ENCODE measurements at regions not wholly inside any gene's neighbourhood (a gene's known extent, or its start where the extent isn't known, plus 50 kb on each side); places are given as distances from the start of the nearest gene placed in this dataset.

GRCh38 chr5:62695274-62695673, 116.7 kb downstream of the LRRC70 start:
- H3K36me3 Mint-ChIP-seq = no peaks in the 10 kb centered on the region
- H3K27ac Mint-ChIP-seq = no peak overlapping the region
- Histone ChIP-seq H3K27ac (ENCODE audit: low read length) (no peak overlapping the region), H3K9me3 (ENCODE audit: control insufficient read depth, insufficient read depth, low read length) (no peaks in the 10 kb centered on the region), H3K4me3 (ENCODE audit: low read length) (no peak overlapping the region), H3K4me1 (ENCODE audit: control insufficient read depth, insufficient read depth, low read length) (peaks cover 5% of the 10 kb centered on the region), H3K36me3 (ENCODE audit: control insufficient read depth, insufficient read depth, low read length) (no peaks in the 10 kb centered on the region), H3K27me3 (ENCODE audit: control insufficient read depth, insufficient read depth, low read length) (no peaks in the 10 kb centered on the region)
- no peak overlapping the region for H3K4me3 Mint-ChIP-seq
- 100% methylated on average over 3 of the region's 3 CpGs for WGBS (ENCODE audit: insufficient coverage)
- intact Hi-C loops (cut with micrococcal nuclease) = no loop called here
- no peaks in the 10 kb centered on the region for H3K9me3 Mint-ChIP-seq
- no peak for TF ChIP-seq CTCF (IDR thresholded peaks at IDR 0.05)
- peaks cover 3 to 5% of the 10 kb centered on the region in 2 donors for H3K27me3 Mint-ChIP-seq (ENCODE audit: low read depth in 2 of 2)
- no peak for DNase-seq
- ATAC-seq = no peak
- H3K4me1 Mint-ChIP-seq = peaks cover 0 to 4% of the 10 kb centered on the region in 2 donors

- Mint-ChIP-seq H3K27me3 (ENCODE audit: low read depth in 2 of 2) (peaks cover 0 to 5% of the 10 kb centered on the region in 2 donors), H3K36me3 (no peaks in the 10 kb centered on the region), H3K4me1 (peaks cover 0 to 10% of the 10 kb centered on the region in 2 donors), H3K9me3 (no peaks in the 10 kb centered on the region), H3K4me3 (no peak overlapping the region), H3K27ac (no peak overlapping the region)
- Histone ChIP-seq H3K36me3 (ENCODE audit: control insufficient read depth, insufficient read depth, low read length) (no peaks in the 10 kb centered on the region), H3K4me1 (ENCODE audit: control insufficient read depth, insufficient read depth, low read length) (peaks cover 9% of the 10 kb centered on the region), H3K27ac (ENCODE audit: low read length) (no peak overlapping the region), H3K9me3 (ENCODE audit: control insufficient read depth, insufficient read depth, low read length) (no peaks in the 10 kb centered on the region), H3K4me3 (ENCODE audit: low read length) (no peak overlapping the region), H3K27me3 (ENCODE audit: control insufficient read depth, insufficient read depth, low read length) (no peaks in the 10 kb centered on the region)
- ATAC-seq = no peak
- no peak for TF ChIP-seq CTCF (IDR thresholded peaks at IDR 0.05)
- DNase-seq = no peak
- intact Hi-C loops (cut with micrococcal nuclease) = no loop called here
- WGBS (ENCODE audit: insufficient coverage) = 92% methylated on average over 5 of the region's 5 CpGs
Measured at GRCh38 chr5:62692946-62693713, 114.5 kb downstream of the LRRC70 start.

GRCh38 chr5:62691946-62692345, 113.3 kb downstream of the LRRC70 start:
- Histone ChIP-seq H3K4me1 (ENCODE audit: control insufficient read depth, insufficient read depth, low read length) (peaks cover 9% of the 10 kb centered on the region), H3K9me3 (ENCODE audit: control insufficient read depth, insufficient read depth, low read length) (no peaks in the 10 kb centered on the region), H3K36me3 (ENCODE audit: control insufficient read depth, insufficient read depth, low read length) (no peaks in the 10 kb centered on the region), H3K4me3 (ENCODE audit: low read length) (no peak overlapping the region), H3K27ac (ENCODE audit: low read length) (no peak overlapping the region), H3K27me3 (ENCODE audit: control insufficient read depth, insufficient read depth, low read length) (no peaks in the 10 kb centered on the region)
- H3K27me3 Mint-ChIP-seq (ENCODE audit: low read depth in 2 of 2) = peaks cover 0 to 5% of the 10 kb centered on the region in 2 donors
- H3K9me3 Mint-ChIP-seq = no peaks in the 10 kb centered on the region
- intact Hi-C loops (cut with micrococcal nuclease) = no loop called here
- DNase-seq (no peak), ATAC-seq (no peak)
- TF ChIP-seq CTCF (IDR thresholded peaks at IDR 0.05) = no peak
- H3K36me3 Mint-ChIP-seq = no peaks in the 10 kb centered on the region
- peaks cover 0 to 10% of the 10 kb centered on the region in 2 donors for H3K4me1 Mint-ChIP-seq
- H3K4me3 Mint-ChIP-seq = no peak overlapping the region
- H3K27ac Mint-ChIP-seq = no peak overlapping the region
- 100% methylated on average over 3 of the region's 3 CpGs for WGBS (ENCODE audit: insufficient coverage)

GRCh38 chr5:62690421-62690820, 111.8 kb downstream of the LRRC70 start:
- intact Hi-C loops (cut with micrococcal nuclease) = no loop called here
- no peak for ATAC-seq
- peaks cover 9% of the 10 kb centered on the region for H3K4me1 ChIP-seq (ENCODE audit: control insufficient read depth, insufficient read depth, low read length)
- H3K36me3 ChIP-seq (ENCODE audit: control insufficient read depth, insufficient read depth, low read length) = no peaks in the 10 kb centered on the region
- H3K4me3 Mint-ChIP-seq = no peak overlapping the region
- 75% methylated on average over 6 of the region's 6 CpGs for WGBS (ENCODE audit: insufficient coverage)
- peaks cover 0 to 10% of the 10 kb centered on the region in 2 donors for H3K4me1 Mint-ChIP-seq
- no peaks in the 10 kb centered on the region for H3K27me3 ChIP-seq (ENCODE audit: control insufficient read depth, insufficient read depth, low read length)
- no peak for TF ChIP-seq CTCF (IDR thresholded peaks at IDR 0.05)
- no peak overlapping the region for H3K4me3 ChIP-seq (ENCODE audit: low read length)
- H3K27ac Mint-ChIP-seq = no peak overlapping the region
- no peaks in the 10 kb centered on the region for H3K9me3 Mint-ChIP-seq
- no peaks in the 10 kb centered on the region for H3K9me3 ChIP-seq (ENCODE audit: control insufficient read depth, insufficient read depth, low read length)
- DNase-seq = no peak
- H3K36me3 Mint-ChIP-seq = no peaks in the 10 kb centered on the region
- H3K27ac ChIP-seq (ENCODE audit: low read length) = no peak overlapping the region
- no peaks in the 10 kb centered on the region for H3K27me3 Mint-ChIP-seq (ENCODE audit: low read depth in 2 of 2)
